HG03175 (cell line): ENCODE measurements at regions not wholly inside any gene's neighbourhood (a gene's known extent, or its start where the extent isn't known, plus 50 kb on each side); places are given as distances from the start of the nearest gene placed in this dataset.

ENCODE experiments used
- ATAC-seq: cut with Tn5 transposase; IDR thresholded peaks from one replicate; pipeline ENCODE4 v1.9.1; 2021; ENCODE audit warnings: mild to moderate bottlenecking, moderate library complexity; ENCODE audit not compliant: unreplicated experiment

- no peak for ATAC-seq
These were observed 879.3 kb upstream of the SLIT2 start for GRCh38 chr4:19372390-19372789.

GRCh38 chr4:19368800-19369199, 882.9 kb upstream of the SLIT2 start:
- no peak for ATAC-seq

- ATAC-seq: no peak
These were observed 884.8 kb upstream of the SLIT2 start for GRCh38 chr4:19366916-19367315.

GRCh38 chr4:19358015-19358414, 893.7 kb upstream of the SLIT2 start:
- no peak for ATAC-seq

GRCh38 chr4:19349416-19349815, 902.3 kb upstream of the SLIT2 start:
- ATAC-seq: no peak

- no peak for ATAC-seq
These were observed 903.0 kb upstream of the SLIT2 start for GRCh38 chr4:19348746-19349145.

GRCh38 chr4:19346636-19347035, 905.1 kb upstream of the SLIT2 start:
- ATAC-seq: no peak

GRCh38 chr4:19329631-19330030, 922.1 kb upstream of the SLIT2 start:
- no peak for ATAC-seq

- no peak for ATAC-seq
These were observed 922.6 kb upstream of the SLIT2 start for GRCh38 chr4:19329077-19329476.

GRCh38 chr4:19327364-19327763, 924.3 kb upstream of the SLIT2 start:
- ATAC-seq: no peak

- no peak for ATAC-seq
These were observed 927.5 kb upstream of the SLIT2 start for GRCh38 chr4:19324184-19324583.

GRCh38 chr4:19319607-19320006, 932.1 kb upstream of the SLIT2 start:
- ATAC-seq: no peak

GRCh38 chr4:19317377-19317776, 934.3 kb upstream of the SLIT2 start:
- ATAC-seq: no peak

GRCh38 chr4:19314116-19314515, 937.6 kb upstream of the SLIT2 start:
- ATAC-seq: no peak

- ATAC-seq: no peak
These were observed 942.3 kb upstream of the SLIT2 start for GRCh38 chr4:19309378-19309777.

GRCh38 chr4:19304028-19304427, 947.7 kb upstream of the SLIT2 start:
- no peak for ATAC-seq

- no peak for ATAC-seq
These were observed 950.2 kb upstream of the SLIT2 start for GRCh38 chr4:19301527-19301926.

- ATAC-seq: no peak
These were observed 951.5 kb upstream of the SLIT2 start for GRCh38 chr4:19300213-19300612.

- no peak for ATAC-seq
These were observed 952.7 kb upstream of the SLIT2 start for GRCh38 chr4:19298998-19299397.

GRCh38 chr4:19293781-19294180, 957.9 kb upstream of the SLIT2 start:
- ATAC-seq: no peak

- ATAC-seq: no peak
These were observed 958.6 kb upstream of the SLIT2 start for GRCh38 chr4:19293080-19293479.

- no peak for ATAC-seq
These were observed 964.8 kb upstream of the SLIT2 start for GRCh38 chr4:19286924-19287323.

- ATAC-seq: no peak
These were observed 966.6 kb upstream of the SLIT2 start for GRCh38 chr4:19285146-19285545.

GRCh38 chr4:19278665-19279064, 973.0 kb upstream of the SLIT2 start:
- ATAC-seq: no peak
